HCT116 (cell line): ENCODE measurements at regions not wholly inside any gene's neighbourhood (a gene's known extent, or its start where the extent isn't known, plus 50 kb on each side); places are given as distances from the start of the nearest gene placed in this dataset.

Experiments used
- ATAC-seq: fragments of 200-7000 bp; cut with Tn5 transposase; 2 replicates; pipeline ENCODE4 v1.9.1; 2020; ENCODE audit warnings: mild to moderate bottlenecking, moderate library complexity
- BruUV-seq: library from RNA; stranded (reverse); fragments of 400-500 nt; replicated peaks from 2 replicates; lab custom pipeline; 2021; lab: Mats Ljungman, UMichigan
- CTCF ChIA-PET: fragments of 300-600 bp; sonication (Branson Sonifier 250); formaldehyde crosslinking; loops from one replicate; lab custom pipeline; 2021; ENCODE audit warnings: antibody characterized with exemption; lab: Charles Lee
- POLR2A ChIA-PET: fragments of 300-600, 350-600 bp; sonication (Branson Sonifier 250); formaldehyde crosslinking; loops from one replicate; lab custom pipeline; 2021; ENCODE audit warnings: antibody characterized with exemption; lab: Charles Lee
- RAD21 ChIA-PET, 2 experiments: fragments of 300-600 bp; sonication (Branson Sonifier 250); formaldehyde crosslinking; loops; one replicate each; lab custom pipeline; 2023; ENCODE audit warnings: low total read pairs in 2 of 2; ENCODE audit not compliant: uncharacterized antibody in 2 of 2, unreplicated experiment in 2 of 2, low non-redundant PET in 1 of 2; lab: Charles Lee
- DNase-seq: peaks from one replicate; pipeline ENCODE4 v3.0.0-alpha.2; 2010; ENCODE audit warnings: low read depth, low spot score
- H2AFZ ChIP-seq: fragments of 200-600 bp; shearing (Covaris generic), sonication (generic); 2 replicates; pipeline ENCODE4 v1.6.1; 2017; ENCODE audit warnings: low read depth, mixed run types, mixed read lengths, antibody characterized with exemption, low read length; ENCODE audit not compliant: poor library complexity, severe bottlenecking
- H3K27ac ChIP-seq: 2 replicates; pipeline ENCODE4 v1.5.1; 2012; ENCODE audit warnings: low read depth, low read length
- H3K27me3 ChIP-seq: fragments of 200-600 bp; sonication (generic); 2 replicates; pipeline ENCODE4 v1.6.1; 2016; ENCODE audit warnings: mixed run types, low read length, mixed read lengths; ENCODE audit not compliant: insufficient read depth
- H3K36me3 ChIP-seq, 2 experiments: fragments of 200-500 bp in 1 of 2; fragments of 200-600 bp in 1 of 2; sonication (Bioruptor generic) in 1 of 2; sonication (generic) in 1 of 2; 2 replicates each; pipeline versions ENCODE4 v1.5.1 to v1.6.1; 2014 to 2016; ENCODE audit warnings: low read length in 2 of 2, inconsistent platforms in 1 of 2, mixed read lengths in 1 of 2, mixed run types in 1 of 2; ENCODE audit not compliant: insufficient read depth in 2 of 2, control insufficient read depth in 1 of 2
- H3K4me1 ChIP-seq, 2 experiments: fragments of 200-600 bp in 1 of 2; sonication (generic) in 1 of 2; 2 replicates each; pipeline versions ENCODE4 v1.5.1 to v1.6.1; 2012 to 2017; ENCODE audit warnings: low read length in 2 of 2, inconsistent platforms in 1 of 2, mild to moderate bottlenecking in 1 of 2, mixed read lengths in 1 of 2, mixed run types in 1 of 2, moderate library complexity in 1 of 2; ENCODE audit not compliant: insufficient read depth in 2 of 2, control insufficient read depth in 1 of 2
- H3K4me2 ChIP-seq: fragments of 200-600 bp; sonication (generic); 2 replicates; pipeline ENCODE4 v1.6.1; 2017; ENCODE audit warnings: mixed run types, low read length, mixed read lengths
- H3K4me3 ChIP-seq, 2 experiments: fragments of 200-600 bp in 1 of 2; sonication (generic) in 1 of 2; replicated peaks in 1 of 2; 2 replicates each; pipeline ENCODE4 v1.5.1; 2011 to 2016; ENCODE audit warnings: low read length in 2 of 2, control low read depth in 1 of 2, low read depth in 1 of 2, mild to moderate bottlenecking in 1 of 2, mixed read lengths in 1 of 2, mixed run types in 1 of 2
- H3K79me2 ChIP-seq: fragments of 200-600 bp; sonication (generic); 2 replicates; pipeline ENCODE4 v1.6.1; 2017; ENCODE audit warnings: mild to moderate bottlenecking, mixed run types, low read length, moderate library complexity, mixed read lengths; ENCODE audit not compliant: insufficient read depth
- H3K9ac ChIP-seq: fragments of 200-600 bp; sonication (generic); 2 replicates; pipeline ENCODE4 v1.6.1; 2016; ENCODE audit warnings: low read length, mixed read lengths
- H3K9me2 ChIP-seq: fragments of 200-600 bp; sonication (generic), shearing (Covaris generic); 2 replicates; pipeline ENCODE4 v1.6.1; 2017; ENCODE audit warnings: mixed run types, mild to moderate bottlenecking, moderate library complexity; ENCODE audit not compliant: insufficient read depth
- H3K9me3 ChIP-seq, 2 experiments: fragments of 200-500 bp in 1 of 2; fragments of 200-600 bp in 1 of 2; sonication (Bioruptor generic) in 1 of 2; sonication (generic) in 1 of 2; 2 replicates each; pipeline ENCODE4 v1.6.1; 2014 to 2017; ENCODE audit warnings: low read length in 2 of 2, mixed read lengths in 2 of 2, inconsistent platforms in 1 of 2, low read depth in 1 of 2, mild to moderate bottlenecking in 1 of 2, mixed run types in 1 of 2, moderate library complexity in 1 of 2; ENCODE audit not compliant: control insufficient read depth in 1 of 2, insufficient read depth in 1 of 2
- H4K20me1 ChIP-seq: fragments of 200-600 bp; sonication (generic), shearing (Covaris generic); 2 replicates; pipeline ENCODE4 v1.6.1; 2017; ENCODE audit warnings: mixed run types, mild to moderate bottlenecking, moderate library complexity; ENCODE audit not compliant: insufficient read depth
- CEBPB ChIP-seq: IDR thresholded peaks from 2 replicates; pipeline ENCODE4 v1.6.1; 2012; ENCODE audit warnings: low read depth
- ELF1 ChIP-seq: IDR thresholded peaks from 2 replicates; pipeline ENCODE4 v1.6.1; 2012; ENCODE audit warnings: low read depth, borderline replicate concordance
- FOSL1 ChIP-seq: IDR thresholded peaks from 2 replicates; pipeline ENCODE4 v1.6.1; 2012; ENCODE audit warnings: low read depth
- POLR2A ChIP-seq: IDR thresholded peaks from 2 replicates; pipeline ENCODE4 v1.7.0; 2011; ENCODE audit warnings: borderline replicate concordance; ENCODE audit not compliant: insufficient read depth, insufficient read length; ENCODE audit errors: extremely low read depth
- POLR2AphosphoS5 ChIP-seq: IDR thresholded peaks from 2 replicates; pipeline ENCODE4 v1.6.1; 2011; ENCODE audit warnings: mild to moderate bottlenecking, low read depth, low read length, moderate library complexity
- RAD21 ChIP-seq: IDR thresholded peaks from 2 replicates; pipeline ENCODE4 v1.6.1; 2012; ENCODE audit warnings: low read depth, mild to moderate bottlenecking
- SP1 ChIP-seq: IDR thresholded peaks from 2 replicates; pipeline ENCODE4 v1.6.1; 2012; ENCODE audit warnings: low read depth
- SRF ChIP-seq: IDR thresholded peaks from 2 replicates; pipeline ENCODE4 v1.6.1; 2012; ENCODE audit warnings: low read depth
- TCF7L2 ChIP-seq: IDR thresholded peaks from 2 replicates; pipeline ENCODE4 v1.7.0; 2011; ENCODE audit warnings: borderline replicate concordance, inconsistent platforms; ENCODE audit not compliant: insufficient read depth, insufficient read length; ENCODE audit errors: extremely low read depth
- YY1 ChIP-seq: IDR thresholded peaks from 2 replicates; pipeline ENCODE4 v1.6.1; 2011; ENCODE audit warnings: low read length, low read depth, moderate library complexity, mild to moderate bottlenecking; ENCODE audit not compliant: insufficient replicate concordance; ENCODE audit errors: extremely low read depth
- ZBTB33 ChIP-seq: IDR thresholded peaks from 2 replicates; pipeline ENCODE4 v1.6.1; 2011; ENCODE audit warnings: mild to moderate bottlenecking, low read length, moderate library complexity; ENCODE audit not compliant: insufficient replicate concordance; ENCODE audit errors: extremely low read depth
- ZFX ChIP-seq: fragments of 450-650 bp; IDR thresholded peaks from 2 replicates; pipeline ENCODE4 v1.6.1; 2017
- ZNF274 ChIP-seq: fragments of 200-500 bp; sonication (Bioruptor generic); IDR thresholded peaks from 2 replicates; pipeline ENCODE4 v1.6.1; 2014; ENCODE audit warnings: mild to moderate bottlenecking, low read depth, low read length, inconsistent platforms
- intact Hi-C: fragments of 100-400 bp; cut with micrococcal nuclease; formaldehyde crosslinking; loops from 2 replicates; pipeline ENCODE4 v1.10.0; 2022
- TF ChIP-seq, protein P1 (sequence below): IDR thresholded peaks from 2 replicates; pipeline ENCODE4 v1.6.1; 2012
- TF ChIP-seq, protein P2 (sequence below), 3 experiments: fragments of 200-600 bp in 1 of 3; sonication (generic) in 1 of 3; IDR thresholded peaks in 2 of 3; conservative IDR thresholded peaks in 1 of 3; 2 replicates each; pipeline ENCODE4 v1.5.1; 2012 to 2017; ENCODE audit warnings: low read depth in 2 of 3, low read length in 2 of 3, antibody characterized with exemption in 1 of 3, borderline replicate concordance in 1 of 3, control low read depth in 1 of 3, mild to moderate bottlenecking in 1 of 3, mixed read lengths in 1 of 3, mixed run types in 1 of 3, moderate library complexity in 1 of 3; ENCODE audit not compliant: insufficient read depth in 1 of 3

DNA sequence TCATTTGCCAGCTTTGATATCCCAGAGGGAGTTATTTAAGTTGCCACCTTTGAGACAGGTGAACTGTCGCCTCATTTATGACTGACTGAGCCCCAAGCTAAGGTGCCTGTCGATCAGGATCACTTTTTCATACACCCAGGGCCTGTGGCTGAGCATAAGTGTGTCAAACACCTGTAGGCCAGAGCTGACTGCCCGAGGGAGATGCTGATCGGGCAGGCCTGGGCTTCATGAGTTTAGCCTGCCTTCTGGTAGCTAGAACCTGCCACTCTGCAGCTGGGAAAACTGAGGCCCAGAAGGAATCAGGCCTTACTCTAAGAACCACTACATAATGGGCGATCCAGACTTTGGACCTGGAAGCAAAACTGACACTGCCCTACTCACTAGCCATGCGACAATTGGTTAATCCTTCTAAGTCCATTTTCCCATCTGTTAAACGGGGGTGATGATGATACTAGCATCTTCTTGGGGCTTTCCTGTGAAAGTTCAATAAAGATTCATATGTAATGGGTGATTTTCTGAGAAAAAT, 188.7 kb upstream of the GLI2 start:
- peaks cover 0 to 7% of the 10 kb centered on the region in 2 experiments; a peak in 2 of 4 replicates for H3K4me1 ChIP-seq

More for the DNA sequence above, 188.7 kb upstream of the GLI2 start:
- CTCF ChIA-PET = interaction anchor here (0.6 kb wide), 1 partner anchor 147 kb away, joined by 3 read pairs; no protein-coding TSS in a partner anchor
- Histone ChIP-seq H3K27me3 (no peaks in the 10 kb centered on the region), H3K9me3 (no peaks in the 10 kb centered on the region), H3K27ac (no peak overlapping the region), H3K9me2 (no peaks in the 10 kb centered on the region), H3K79me2 (no peaks in the 10 kb centered on the region), H2AFZ (no peak overlapping the region), H3K36me3 (no peaks in the 10 kb centered on the region), H4K20me1 (no peaks in the 10 kb centered on the region), H3K4me3 (no peak overlapping the region), H3K9ac (no peak overlapping the region), H3K4me2 (no peak overlapping the region)
- RAD21 ChIA-PET = no interaction called here
- no peak for TF ChIP-seq POLR2A
- no peak for TF ChIP-seq TCF7L2
- TF ChIP-seq SRF = no peak
- TF ChIP-seq ZBTB33 = no peak
- no peak for TF ChIP-seq POLR2AphosphoS5
- TF ChIP-seq RAD21 = no peak
- no peak for TF ChIP-seq ELF1
- TF ChIP-seq, protein P1, sequence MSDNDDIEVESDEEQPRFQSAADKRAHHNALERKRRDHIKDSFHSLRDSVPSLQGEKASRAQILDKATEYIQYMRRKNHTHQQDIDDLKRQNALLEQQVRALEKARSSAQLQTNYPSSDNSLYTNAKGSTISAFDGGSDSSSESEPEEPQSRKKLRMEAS = no peak
- TF ChIP-seq CEBPB = no peak
- TF ChIP-seq ZFX = no peak
- TF ChIP-seq SP1 = no peak
- TF ChIP-seq, protein P2, sequence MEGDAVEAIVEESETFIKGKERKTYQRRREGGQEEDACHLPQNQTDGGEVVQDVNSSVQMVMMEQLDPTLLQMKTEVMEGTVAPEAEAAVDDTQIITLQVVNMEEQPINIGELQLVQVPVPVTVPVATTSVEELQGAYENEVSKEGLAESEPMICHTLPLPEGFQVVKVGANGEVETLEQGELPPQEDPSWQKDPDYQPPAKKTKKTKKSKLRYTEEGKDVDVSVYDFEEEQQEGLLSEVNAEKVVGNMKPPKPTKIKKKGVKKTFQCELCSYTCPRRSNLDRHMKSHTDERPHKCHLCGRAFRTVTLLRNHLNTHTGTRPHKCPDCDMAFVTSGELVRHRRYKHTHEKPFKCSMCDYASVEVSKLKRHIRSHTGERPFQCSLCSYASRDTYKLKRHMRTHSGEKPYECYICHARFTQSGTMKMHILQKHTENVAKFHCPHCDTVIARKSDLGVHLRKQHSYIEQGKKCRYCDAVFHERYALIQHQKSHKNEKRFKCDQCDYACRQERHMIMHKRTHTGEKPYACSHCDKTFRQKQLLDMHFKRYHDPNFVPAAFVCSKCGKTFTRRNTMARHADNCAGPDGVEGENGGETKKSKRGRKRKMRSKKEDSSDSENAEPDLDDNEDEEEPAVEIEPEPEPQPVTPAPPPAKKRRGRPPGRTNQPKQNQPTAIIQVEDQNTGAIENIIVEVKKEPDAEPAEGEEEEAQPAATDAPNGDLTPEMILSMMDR (IDR thresholded peaks at IDR 0.05 in 2 of 3, conservative IDR thresholded peaks at IDR 0.05 in 1 of 3; ENCODE audit: borderline replicate concordance in 1 of 3, insufficient read depth in 1 of 3, low read depth in 2 of 3, low read length in 2 of 3) = no peak
- TF ChIP-seq YY1 = no peak
- TF ChIP-seq FOSL1 = no peak
- no peak for TF ChIP-seq ZNF274
- ATAC-seq (no peak), DNase-seq (no peak)
- intact Hi-C loops = no loop called here
- BruUV-seq = no TSS peak
- POLR2A ChIA-PET = no interaction called here
